GM13976 (cell line): ENCODE measurements at regions not wholly inside any gene's neighbourhood (a gene's known extent, or its start where the extent isn't known, plus 50 kb on each side); places are given as distances from the start of the nearest gene placed in this dataset.

ENCODE experiments used
- DNase-seq: peaks from one replicate; pipeline ENCODE4 v3.0.0; 2012; ENCODE audit warnings: low spot score
- CTCF ChIP-seq: IDR thresholded peaks from 2 replicates; pipeline ENCODE4 v1.5.1; 2012; ENCODE audit warnings: borderline replicate concordance, mild to moderate bottlenecking; ENCODE audit not compliant: insufficient read depth; ENCODE audit errors: extremely low read depth, missing control alignments, control extremely low read depth
- in situ Hi-C: fragments of 300-500 bp; cut with MboI; formaldehyde crosslinking; loops from one replicate; pipeline ENCODE4 v1.12.0; 2022; ENCODE audit warnings: low sequenced_read_pairs, mixed read lengths, inconsistent platforms; ENCODE audit not compliant: unreplicated experiment

GRCh38 chr1:91584878-91585277 lies 84.2 kb downstream of the CDC7 start:
- in situ Hi-C loops: no loop called here
- DNase-seq: no peak
- no peak for TF ChIP-seq CTCF

DNA sequence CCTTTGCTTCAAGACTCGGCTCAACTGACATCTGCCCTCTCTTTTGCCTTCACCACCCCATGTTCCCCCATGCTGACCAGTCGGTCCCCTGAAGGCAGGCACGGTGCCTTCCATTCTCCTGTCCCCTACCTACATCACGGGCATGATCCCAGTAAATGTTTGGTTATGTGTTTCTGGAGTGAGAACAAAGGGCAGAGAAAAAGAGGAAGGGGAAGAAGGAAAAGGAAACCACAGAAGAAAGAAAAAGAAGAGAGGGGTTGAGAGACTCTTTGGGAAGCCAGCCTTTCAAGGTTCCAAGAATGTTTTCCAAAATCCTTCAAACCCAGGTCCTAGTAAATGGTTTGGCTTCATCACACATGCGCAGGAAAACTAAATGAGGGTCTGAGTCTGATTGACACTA lies 84.9 kb downstream of the CDC7 start:
- in situ Hi-C loops: no loop called here

GRCh38 chr1:91585982-91586381 lies 85.3 kb downstream of the CDC7 start:
- in situ Hi-C loops: no loop called here

More for the DNA sequence above, 84.9 kb downstream of the CDC7 start:
- TF ChIP-seq CTCF: no peak
- no peak for DNase-seq

DNA sequence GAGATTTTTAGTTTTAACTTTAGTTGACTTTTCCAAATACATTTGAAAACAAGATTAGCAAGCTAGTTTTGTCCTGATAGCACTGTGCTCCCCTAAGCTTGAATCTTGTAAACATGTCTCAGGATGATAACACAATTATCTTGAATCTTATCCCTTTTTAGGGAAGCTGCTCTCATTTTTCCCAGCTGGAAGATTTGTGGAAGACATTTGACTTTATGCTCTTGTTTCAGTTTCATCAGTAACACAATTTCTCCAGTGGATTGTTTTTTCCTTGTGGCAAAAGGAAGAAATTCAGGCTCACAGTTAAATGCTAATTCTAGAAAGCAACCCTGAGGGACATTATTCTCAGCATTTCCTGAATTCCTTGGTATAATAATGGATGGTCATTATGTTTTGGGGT lies 88.8 kb downstream of the CDC7 start:
- TF ChIP-seq CTCF: no peak
- peak; percentile 1 for DNase-seq
- in situ Hi-C loops: no loop called here

More at GRCh38 chr1:91585982-91586381, 85.3 kb downstream of the CDC7 start:
- DNase-seq: no peak
- no peak for TF ChIP-seq CTCF

DNA sequence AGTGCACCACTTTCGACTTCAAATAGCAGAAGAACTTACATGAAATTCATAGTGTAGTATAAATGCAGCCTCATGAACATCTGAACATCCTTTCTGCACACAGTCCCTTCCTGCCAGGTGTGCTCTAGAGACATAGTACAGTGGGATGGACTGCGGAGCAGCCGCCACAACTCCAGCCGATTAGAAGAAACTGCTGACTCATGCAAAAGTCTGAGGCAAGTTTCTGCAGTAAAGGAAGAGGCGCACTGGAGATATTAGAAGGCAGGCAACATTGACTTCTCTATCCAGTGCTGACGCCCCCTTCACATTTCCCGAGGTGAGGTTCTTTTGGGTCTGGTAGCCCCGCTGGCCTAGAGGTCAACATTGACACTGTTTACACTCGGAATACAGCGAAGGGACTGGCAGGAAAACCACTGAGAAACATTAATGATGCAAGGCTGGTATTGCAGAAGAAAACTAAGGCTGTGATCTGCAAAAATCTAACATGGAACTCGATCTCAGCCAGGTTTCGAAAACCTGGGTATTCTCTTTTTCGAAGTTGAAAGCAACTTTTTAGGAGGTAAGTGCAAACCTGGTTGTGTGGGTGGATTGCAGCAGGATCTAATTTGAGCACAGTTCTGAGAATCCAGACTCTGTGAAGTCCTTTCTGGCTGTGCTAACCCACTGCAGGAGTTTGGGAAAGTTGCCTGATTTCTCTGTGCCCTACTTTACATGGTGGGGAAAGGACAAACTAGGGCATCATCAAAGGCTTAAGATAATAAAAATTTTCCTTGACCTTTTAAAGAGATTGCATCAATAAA lies 90.7 kb downstream of the CDC7 start:
- TF ChIP-seq CTCF: no peak
- in situ Hi-C loops: no loop called here
- DNase-seq: peak; percentile 7

GRCh38 chr1:91592716-91593477 lies 92.2 kb downstream of the CDC7 start:
- in situ Hi-C loops: no loop called here
- no peak for DNase-seq
- TF ChIP-seq CTCF: no peak
